GM23338 (cell line): ENCODE measurements at regions not wholly inside any gene's neighbourhood (a gene's known extent, or its start where the extent isn't known, plus 50 kb on each side); places are given as distances from the start of the nearest gene placed in this dataset.

Experiments used
- ATAC-seq: fragments of 200-7000 bp; cut with Tn5 transposase; 3 replicates; pipeline ENCODE4 v1.9.1; 2020
- DNase-seq: peaks from one replicate; pipeline ENCODE4 v3.0.0-alpha.2; 2015; ENCODE audit warnings: low spot score
- H2AFZ ChIP-seq: fragments of 200-600 bp; sonication (generic); 2 replicates; pipeline ENCODE4 v1.8.0; 2016; ENCODE audit warnings: antibody characterized with exemption, mild to moderate bottlenecking, moderate library complexity
- H3F3A ChIP-seq: fragments of 200-600 bp; sonication (generic); replicated peaks from 2 replicates; pipeline ENCODE4 v1.8.0; 2017; ENCODE audit warnings: antibody characterized with exemption, mixed run types, low read depth
- H3K27ac ChIP-seq: fragments of 200-600 bp; sonication (generic); 2 replicates; pipeline ENCODE4 v1.6.1; 2016; ENCODE audit warnings: low read depth
- H3K27me3 ChIP-seq: fragments of 200-600 bp; sonication (generic); 2 replicates; pipeline ENCODE4 v1.8.0; 2016; ENCODE audit warnings: mild to moderate bottlenecking, mixed run types, moderate library complexity; ENCODE audit not compliant: insufficient read depth
- H3K36me3 ChIP-seq: fragments of 200-600 bp; sonication (generic); 2 replicates; pipeline ENCODE4 v1.8.0; 2016; ENCODE audit warnings: mild to moderate bottlenecking; ENCODE audit not compliant: insufficient read depth
- H3K4me1 ChIP-seq: fragments of 200-600 bp; sonication (generic); 2 replicates; pipeline ENCODE4 v1.8.0; 2016; ENCODE audit warnings: mild to moderate bottlenecking, moderate library complexity; ENCODE audit not compliant: insufficient read depth
- H3K4me2 ChIP-seq: fragments of 200-600 bp; sonication (generic); 2 replicates; pipeline ENCODE4 v1.7.1; 2017; ENCODE audit warnings: mixed run types
- H3K4me3 ChIP-seq: fragments of 200-600 bp; sonication (generic); 2 replicates; pipeline ENCODE4 v1.6.1; 2016; ENCODE audit warnings: mixed run types
- H3K79me2 ChIP-seq: fragments of 200-600 bp; sonication (generic); replicated peaks from 2 replicates; pipeline ENCODE4 v1.8.0; 2017; ENCODE audit warnings: mild to moderate bottlenecking; ENCODE audit not compliant: insufficient read depth
- H3K9me2 ChIP-seq: fragments of 200-600 bp; sonication (generic); 2 replicates; pipeline ENCODE4 v1.8.0; 2017; ENCODE audit not compliant: insufficient read depth
- H4K20me1 ChIP-seq: fragments of 200-600 bp; sonication (generic); replicated peaks from 2 replicates; pipeline ENCODE4 v1.8.0; 2017; ENCODE audit warnings: mild to moderate bottlenecking; ENCODE audit not compliant: insufficient read depth
- H3K27ac Mint-ChIP-seq: 2 replicates; pipeline ENCODE4 v1.8.0; 2020; ENCODE audit warnings: inconsistent platforms, mild to moderate bottlenecking, moderate library complexity, mixed read lengths
- H3K27me3 Mint-ChIP-seq: 3 replicates; pipeline ENCODE4 v1.8.0; 2022; ENCODE audit warnings: low read depth, mild to moderate bottlenecking, moderate library complexity, mixed read lengths, inconsistent platforms; ENCODE audit not compliant: insufficient read depth, poor library complexity
- H3K36me3 Mint-ChIP-seq: 3 replicates; pipeline ENCODE4 v1.8.0; 2021; ENCODE audit warnings: low read depth, mild to moderate bottlenecking, inconsistent platforms, moderate library complexity, mixed read lengths
- H3K4me1 Mint-ChIP-seq: 3 replicates; pipeline ENCODE4 v1.8.0; 2020; ENCODE audit warnings: mild to moderate bottlenecking, inconsistent platforms, mixed read lengths
- H3K4me3 Mint-ChIP-seq: 3 replicates; pipeline ENCODE4 v1.8.0; 2021; ENCODE audit warnings: moderate library complexity, mild to moderate bottlenecking, inconsistent platforms, mixed read lengths
- H3K9me3 Mint-ChIP-seq: 3 replicates; pipeline ENCODE4 v1.8.0; 2020; ENCODE audit warnings: moderate library complexity, mild to moderate bottlenecking, inconsistent platforms, mixed read lengths
- CREB1 ChIP-seq: fragments of 250-450 bp; sonication (Bioruptor Pico); IDR thresholded peaks from 2 replicates; pipeline ENCODE4 v1.5.0; 2020; ENCODE audit warnings: low read depth, mild to moderate bottlenecking, moderate library complexity
- EZH2 ChIP-seq: fragments of 200-600 bp; sonication (generic); IDR thresholded peaks from one replicate; pipeline ENCODE4 v1.8.0; 2017; ENCODE audit warnings: antibody characterized with exemption, mild to moderate bottlenecking, low read depth; ENCODE audit not compliant: unreplicated experiment
- EZH2phosphoT487 ChIP-seq: fragments of 200-600 bp; sonication (generic); IDR thresholded peaks from one replicate; pipeline ENCODE4 v1.8.1; 2018; ENCODE audit warnings: antibody characterized with exemption; ENCODE audit not compliant: unreplicated experiment
- JUNB ChIP-seq: IDR thresholded peaks from one replicate; pipeline ENCODE4 v1.6.1; 2016; ENCODE audit warnings: antibody characterized with exemption; ENCODE audit not compliant: unreplicated experiment
- NANOG ChIP-seq: IDR thresholded peaks from 2 replicates; pipeline ENCODE4 v1.6.1; 2016; ENCODE audit warnings: antibody characterized with exemption, borderline replicate concordance
- STAT1 ChIP-seq: IDR thresholded peaks from one replicate; pipeline ENCODE4 v1.6.1; 2016; ENCODE audit warnings: antibody characterized with exemption; ENCODE audit not compliant: unreplicated experiment
- ZNF114 ChIP-seq: fragments of 250-450 bp; sonication (Bioruptor Pico); IDR thresholded peaks from 2 replicates; pipeline ENCODE4 v1.5.0; 2020; ENCODE audit warnings: mild to moderate bottlenecking, moderate library complexity
- ZNF331 ChIP-seq: fragments of 250-450 bp; sonication (Bioruptor Pico); IDR thresholded peaks from 2 replicates; pipeline ENCODE4 v1.5.0; 2020; ENCODE audit warnings: low read depth, mild to moderate bottlenecking, moderate library complexity
- TF ChIP-seq, protein P1 (sequence below): IDR thresholded peaks from 2 replicates; pipeline ENCODE4 v1.6.1; 2016; ENCODE audit warnings: antibody characterized with exemption
- TF ChIP-seq, protein P2 (sequence below), 2 experiments: fragments of 200-600 bp in 1 of 2; sonication (generic) in 1 of 2; conservative IDR thresholded peaks; 2 replicates each; pipeline versions ENCODE4 v1.5.1 to v1.6.1; 2016 to 2017; ENCODE audit warnings: antibody characterized with exemption in 2 of 2, low read depth in 2 of 2, mild to moderate bottlenecking in 2 of 2, moderate library complexity in 1 of 2

DNA sequence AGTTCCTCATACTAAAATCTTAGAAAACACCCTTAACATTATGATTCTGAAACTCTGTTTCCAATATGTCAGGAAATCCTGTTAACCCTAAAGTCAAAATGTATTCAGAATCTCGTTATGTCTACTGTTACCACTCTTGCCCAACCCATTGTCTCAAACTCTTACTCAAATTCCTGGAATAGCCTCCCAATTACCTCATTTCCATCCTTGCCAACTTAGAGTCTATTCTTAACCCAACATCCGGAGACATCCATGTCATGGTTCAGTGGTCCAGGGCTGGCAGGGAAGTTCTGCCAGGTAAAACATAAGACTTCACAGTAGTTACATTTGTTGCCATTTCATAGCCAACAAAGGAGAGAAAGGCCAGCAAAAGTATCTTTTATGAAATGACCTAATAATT lies 593.9 kb downstream of the PYDC2 start (continued):
- no peak for TF ChIP-seq JUNB
- no peak for TF ChIP-seq NANOG
- TF ChIP-seq ZNF114 (CRISPR knock-in tag) = no peak
- no peak for TF ChIP-seq STAT1

DNA sequence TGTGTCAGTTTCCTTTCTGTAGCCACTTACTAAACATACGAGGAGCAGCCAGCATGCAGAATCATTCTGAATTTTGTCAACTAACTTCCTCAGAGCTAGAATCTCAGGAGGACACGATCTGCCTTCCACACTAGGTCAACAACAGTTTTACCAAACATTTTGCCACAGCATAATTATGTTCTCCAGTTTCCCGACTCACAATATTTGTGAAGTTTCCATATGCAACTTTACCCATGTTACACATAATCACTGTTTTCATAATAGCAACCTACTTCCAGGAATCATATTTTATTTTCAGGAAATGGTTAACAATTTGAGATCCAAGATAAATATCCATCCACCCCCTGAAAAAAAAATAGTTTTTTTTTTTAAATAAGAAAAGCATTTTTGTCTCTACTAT lies 595.0 kb downstream of the PYDC2 start:
- H3K4me1 ChIP-seq = no peaks in the 10 kb centered on the region
- H3K27me3 ChIP-seq = no peaks in the 10 kb centered on the region
- H3K4me2 ChIP-seq = no peak overlapping the region
- no peaks in the 10 kb centered on the region for H3K27me3 Mint-ChIP-seq
- no peak overlapping the region for H2AFZ ChIP-seq
- H3K4me1 Mint-ChIP-seq = peaks cover 2% of the 10 kb centered on the region; the same call in 2 of the 3 replicates
- H3K9me2 ChIP-seq = no peaks in the 10 kb centered on the region
- no peak overlapping the region for H3K27ac ChIP-seq
- no peak overlapping the region for H3K4me3 Mint-ChIP-seq
- no peaks in the 10 kb centered on the region for H3F3A ChIP-seq
- no peak for DNase-seq
- no peak overlapping the region for H3K4me3 ChIP-seq
- ATAC-seq = no peak
- H3K9me3 Mint-ChIP-seq = no peaks in the 10 kb centered on the region
- H3K79me2 ChIP-seq = no peaks in the 10 kb centered on the region
- H3K27ac Mint-ChIP-seq = no peak overlapping the region
- no peaks in the 10 kb centered on the region for H3K36me3 ChIP-seq
- TF ChIP-seq JUNB (no peak), EZH2phosphoT487 (no peak)
- H3K36me3 Mint-ChIP-seq = no peaks in the 10 kb centered on the region
- no peaks in the 10 kb centered on the region for H4K20me1 ChIP-seq

GRCh38 chr3:192057261-192057660 lies 596.3 kb downstream of the PYDC2 start:
- Histone ChIP-seq H3K79me2 (no peaks in the 10 kb centered on the region), H3K4me1 (no peaks in the 10 kb centered on the region), H3K4me2 (no peak overlapping the region), H2AFZ (peak overlapping the region; percentile 19; the same call in 1 of the 2 replicates), H3K9me2 (no peaks in the 10 kb centered on the region), H4K20me1 (no peaks in the 10 kb centered on the region), H3K4me3 (no peak overlapping the region), H3K27ac (no peak overlapping the region), H3F3A (no peaks in the 10 kb centered on the region), H3K36me3 (no peaks in the 10 kb centered on the region), H3K27me3 (no peaks in the 10 kb centered on the region)
- ATAC-seq (no peak), DNase-seq (no peak)
- Mint-ChIP-seq H3K27me3 (no peaks in the 10 kb centered on the region), H3K4me3 (no peak overlapping the region), H3K9me3 (no peaks in the 10 kb centered on the region), H3K4me1 (peaks cover 2% of the 10 kb centered on the region; the same call in 2 of the 3 replicates), H3K27ac (no peak overlapping the region), H3K36me3 (no peaks in the 10 kb centered on the region)
- TF ChIP-seq STAT1 = no peak
- TF ChIP-seq, protein P1, sequence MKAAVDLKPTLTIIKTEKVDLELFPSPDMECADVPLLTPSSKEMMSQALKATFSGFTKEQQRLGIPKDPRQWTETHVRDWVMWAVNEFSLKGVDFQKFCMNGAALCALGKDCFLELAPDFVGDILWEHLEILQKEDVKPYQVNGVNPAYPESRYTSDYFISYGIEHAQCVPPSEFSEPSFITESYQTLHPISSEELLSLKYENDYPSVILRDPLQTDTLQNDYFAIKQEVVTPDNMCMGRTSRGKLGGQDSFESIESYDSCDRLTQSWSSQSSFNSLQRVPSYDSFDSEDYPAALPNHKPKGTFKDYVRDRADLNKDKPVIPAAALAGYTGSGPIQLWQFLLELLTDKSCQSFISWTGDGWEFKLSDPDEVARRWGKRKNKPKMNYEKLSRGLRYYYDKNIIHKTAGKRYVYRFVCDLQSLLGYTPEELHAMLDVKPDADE = no peak

DNA sequence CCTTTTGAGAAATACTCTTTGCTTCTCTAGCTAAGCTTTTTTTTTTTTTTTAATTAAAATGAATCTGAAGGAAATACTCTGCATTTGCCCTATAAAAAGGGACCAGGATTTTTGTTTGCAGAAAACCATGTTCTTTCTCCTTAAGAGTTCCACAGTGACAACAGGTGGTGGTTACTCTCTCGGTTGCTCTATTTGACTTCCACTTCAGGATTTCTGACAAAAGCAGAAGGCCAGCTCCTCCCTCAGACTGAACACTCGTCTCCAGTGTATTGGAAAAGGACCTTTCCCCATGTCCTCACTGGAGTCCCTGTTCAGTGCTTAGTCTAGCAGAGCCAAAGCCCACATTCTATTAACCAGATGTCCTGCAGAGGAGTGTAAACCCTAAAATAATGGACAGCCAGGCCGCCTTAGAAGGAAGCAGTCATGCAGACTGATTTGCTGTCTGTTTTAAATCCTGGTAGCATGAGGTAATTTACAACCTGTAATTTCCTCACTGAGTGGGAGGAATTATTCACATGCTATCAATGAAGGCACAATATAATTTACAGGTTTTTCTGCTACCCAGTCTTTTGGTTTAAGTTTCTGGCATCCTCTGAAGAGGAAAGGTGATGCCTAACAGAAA lies 599.3 kb downstream of the PYDC2 start:
- H3K27ac ChIP-seq = no peak overlapping the region
- Mint-ChIP-seq H3K27me3 (no peaks in the 10 kb centered on the region), H3K36me3 (no peaks in the 10 kb centered on the region), H3K27ac (no peak overlapping the region), H3K4me1 (peaks cover 11% of the 10 kb centered on the region), H3K9me3 (no peaks in the 10 kb centered on the region), H3K4me3 (no peak overlapping the region)
- peaks cover 5% of the 10 kb centered on the region for H3K4me1 ChIP-seq
- H3K36me3 ChIP-seq = no peaks in the 10 kb centered on the region
- H3K27me3 ChIP-seq = no peaks in the 10 kb centered on the region
- no peaks in the 10 kb centered on the region for H3K79me2 ChIP-seq
- no peak for DNase-seq
- no peak for ATAC-seq
- no peaks in the 10 kb centered on the region for H4K20me1 ChIP-seq
- H3K4me2 ChIP-seq = no peak overlapping the region
- H3K4me3 ChIP-seq = no peak overlapping the region
- H3K9me2 ChIP-seq = no peaks in the 10 kb centered on the region
- no peaks in the 10 kb centered on the region for H3F3A ChIP-seq
- no peak overlapping the region; the same call in 1 of the 2 replicates for H2AFZ ChIP-seq
- no peak for TF ChIP-seq JUNB
- no peak for TF ChIP-seq EZH2
- no peak for TF ChIP-seq ZNF114 (CRISPR knock-in tag)
- TF ChIP-seq CREB1 = no peak
- TF ChIP-seq NANOG = no peak
- TF ChIP-seq, protein P2, sequence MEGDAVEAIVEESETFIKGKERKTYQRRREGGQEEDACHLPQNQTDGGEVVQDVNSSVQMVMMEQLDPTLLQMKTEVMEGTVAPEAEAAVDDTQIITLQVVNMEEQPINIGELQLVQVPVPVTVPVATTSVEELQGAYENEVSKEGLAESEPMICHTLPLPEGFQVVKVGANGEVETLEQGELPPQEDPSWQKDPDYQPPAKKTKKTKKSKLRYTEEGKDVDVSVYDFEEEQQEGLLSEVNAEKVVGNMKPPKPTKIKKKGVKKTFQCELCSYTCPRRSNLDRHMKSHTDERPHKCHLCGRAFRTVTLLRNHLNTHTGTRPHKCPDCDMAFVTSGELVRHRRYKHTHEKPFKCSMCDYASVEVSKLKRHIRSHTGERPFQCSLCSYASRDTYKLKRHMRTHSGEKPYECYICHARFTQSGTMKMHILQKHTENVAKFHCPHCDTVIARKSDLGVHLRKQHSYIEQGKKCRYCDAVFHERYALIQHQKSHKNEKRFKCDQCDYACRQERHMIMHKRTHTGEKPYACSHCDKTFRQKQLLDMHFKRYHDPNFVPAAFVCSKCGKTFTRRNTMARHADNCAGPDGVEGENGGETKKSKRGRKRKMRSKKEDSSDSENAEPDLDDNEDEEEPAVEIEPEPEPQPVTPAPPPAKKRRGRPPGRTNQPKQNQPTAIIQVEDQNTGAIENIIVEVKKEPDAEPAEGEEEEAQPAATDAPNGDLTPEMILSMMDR (conservative IDR thresholded peaks at IDR 0.05; ENCODE audit: low read depth in 2 of 2) = no peak
- TF ChIP-seq EZH2phosphoT487 = no peak
- TF ChIP-seq, protein P1 = no peak
- no peak for TF ChIP-seq ZNF331 (CRISPR knock-in tag)
